Activated T-cell treated with anti-CD3 and anti-CD28 coated beads, Interleukin-2, amount 50 U/mL, for 4 hours (primary cell): ENCODE measurements at regions not wholly inside any gene's neighbourhood (a gene's known extent, or its start where the extent isn't known, plus 50 kb on each side); places are given as distances from the start of the nearest gene placed in this dataset.

Experiments used
- ATAC-seq, 2 donors: fragments of 200-7000 bp; cut with Tn5 transposase; one replicate each; pipeline ENCODE4 v1.10.0; 2021
- DNase-seq: peaks from one replicate; pipeline ENCODE4 v3.0.0-alpha.2; 2020
- H3K27me3 Mint-ChIP-seq: one replicate; pipeline ENCODE4 v1.8.0; 2021; ENCODE audit warnings: low read depth, mixed read lengths
- H3K36me3 Mint-ChIP-seq: one replicate; pipeline ENCODE4 v1.8.0; 2022; ENCODE audit warnings: mixed read lengths; ENCODE audit not compliant: insufficient read depth
- H3K4me1 Mint-ChIP-seq: one replicate; pipeline ENCODE4 v1.8.0; 2021; ENCODE audit warnings: low read depth, mixed read lengths
- H3K4me3 Mint-ChIP-seq: one replicate; pipeline ENCODE4 v1.8.0; 2021; ENCODE audit warnings: mild to moderate bottlenecking, moderate library complexity, mixed read lengths
- H3K9me3 Mint-ChIP-seq: one replicate; pipeline ENCODE4 v1.8.0; 2021; ENCODE audit warnings: mixed read lengths

- DNase-seq (no peak), ATAC-seq (no peak)
- Mint-ChIP-seq H3K27me3 (no peaks in the 10 kb centered on the region), H3K9me3 (peaks cover 6% of the 10 kb centered on the region), H3K36me3 (no peaks in the 10 kb centered on the region), H3K4me1 (no peaks in the 10 kb centered on the region), H3K4me3 (no peak overlapping the region)
Measured at GRCh38 chr4:63583007-63583406, 826.2 kb downstream of the TECRL start.

GRCh38 chr4:63580796-63581475 lies 828.3 kb downstream of the TECRL start:
- no peak overlapping the region for H3K4me3 Mint-ChIP-seq
- ATAC-seq, result no peak
- H3K36me3 Mint-ChIP-seq, result no peaks in the 10 kb centered on the region
- no peak for DNase-seq
- H3K9me3 Mint-ChIP-seq, result peaks cover 6% of the 10 kb centered on the region
- no peaks in the 10 kb centered on the region for H3K4me1 Mint-ChIP-seq
- no peaks in the 10 kb centered on the region for H3K27me3 Mint-ChIP-seq

- Mint-ChIP-seq H3K9me3 (peaks cover 11% of the 10 kb centered on the region), H3K4me1 (no peaks in the 10 kb centered on the region), H3K4me3 (no peak overlapping the region), H3K36me3 (no peaks in the 10 kb centered on the region), H3K27me3 (no peaks in the 10 kb centered on the region)
- DNase-seq, result no peak
- no peak for ATAC-seq
Measured at GRCh38 chr4:63578383-63578782, 830.9 kb downstream of the TECRL start.

- H3K27me3 Mint-ChIP-seq, result no peaks in the 10 kb centered on the region
- no peak overlapping the region for H3K4me3 Mint-ChIP-seq
- no peaks in the 10 kb centered on the region for H3K4me1 Mint-ChIP-seq
- peaks cover 10% of the 10 kb centered on the region for H3K9me3 Mint-ChIP-seq
- ATAC-seq, result no peak
- no peaks in the 10 kb centered on the region for H3K36me3 Mint-ChIP-seq
- no peak for DNase-seq
Measured at GRCh38 chr4:63566658-63567057, 842.6 kb downstream of the TECRL start.

- H3K9me3 Mint-ChIP-seq, result peaks cover 15% of the 10 kb centered on the region
- ATAC-seq (no peak), DNase-seq (no peak)
- H3K4me1 Mint-ChIP-seq, result no peaks in the 10 kb centered on the region
- H3K4me3 Mint-ChIP-seq, result no peak overlapping the region
- no peaks in the 10 kb centered on the region for H3K27me3 Mint-ChIP-seq
- H3K36me3 Mint-ChIP-seq, result no peaks in the 10 kb centered on the region
Measured at GRCh38 chr4:63563288-63564014, 845.8 kb downstream of the TECRL start.

GRCh38 chr4:63558709-63559108 lies 850.5 kb downstream of the TECRL start:
- Mint-ChIP-seq H3K4me3 (no peak overlapping the region), H3K4me1 (no peaks in the 10 kb centered on the region), H3K9me3 (peaks cover 14% of the 10 kb centered on the region), H3K36me3 (no peaks in the 10 kb centered on the region), H3K27me3 (no peaks in the 10 kb centered on the region)
- ATAC-seq (no peak), DNase-seq (no peak)

GRCh38 chr4:63556332-63556731 lies 852.9 kb downstream of the TECRL start:
- ATAC-seq (no peak), DNase-seq (no peak)
- H3K27me3 Mint-ChIP-seq, result no peaks in the 10 kb centered on the region
- peaks cover 20% of the 10 kb centered on the region for H3K9me3 Mint-ChIP-seq
- no peaks in the 10 kb centered on the region for H3K4me1 Mint-ChIP-seq
- no peak overlapping the region for H3K4me3 Mint-ChIP-seq
- no peaks in the 10 kb centered on the region for H3K36me3 Mint-ChIP-seq

- ATAC-seq, result no peak
- no peak overlapping the region for H3K4me3 Mint-ChIP-seq
- H3K27me3 Mint-ChIP-seq, result no peaks in the 10 kb centered on the region
- no peaks in the 10 kb centered on the region for H3K4me1 Mint-ChIP-seq
- H3K9me3 Mint-ChIP-seq, result peaks cover 12% of the 10 kb centered on the region
- no peak for DNase-seq
- no peaks in the 10 kb centered on the region for H3K36me3 Mint-ChIP-seq
Measured at GRCh38 chr4:63553123-63553522, 856.1 kb downstream of the TECRL start.

GRCh38 chr4:63541828-63542227 lies 867.4 kb downstream of the TECRL start:
- Mint-ChIP-seq H3K9me3 (peaks cover 25% of the 10 kb centered on the region), H3K27me3 (no peaks in the 10 kb centered on the region), H3K4me3 (no peak overlapping the region), H3K4me1 (no peaks in the 10 kb centered on the region), H3K36me3 (no peaks in the 10 kb centered on the region)
- no peak for DNase-seq
- no peak for ATAC-seq

- Mint-ChIP-seq H3K4me3 (no peak overlapping the region), H3K9me3 (peaks cover 4% of the 10 kb centered on the region), H3K4me1 (no peaks in the 10 kb centered on the region), H3K27me3 (no peaks in the 10 kb centered on the region), H3K36me3 (no peaks in the 10 kb centered on the region)
- no peak for ATAC-seq
- DNase-seq, result no peak
Measured at GRCh38 chr4:63529581-63530337, 879.5 kb downstream of the TECRL start.

- Mint-ChIP-seq H3K9me3 (peaks cover 4% of the 10 kb centered on the region), H3K4me1 (no peaks in the 10 kb centered on the region), H3K4me3 (no peak overlapping the region), H3K36me3 (no peaks in the 10 kb centered on the region), H3K27me3 (no peaks in the 10 kb centered on the region)
- ATAC-seq (no peak), DNase-seq (no peak)
Measured at GRCh38 chr4:63528256-63528991, 880.8 kb downstream of the TECRL start.

- Mint-ChIP-seq H3K27me3 (no peaks in the 10 kb centered on the region), H3K9me3 (peaks cover 10% of the 10 kb centered on the region), H3K4me1 (no peaks in the 10 kb centered on the region), H3K4me3 (no peak overlapping the region), H3K36me3 (no peaks in the 10 kb centered on the region)
- no peak for ATAC-seq
- DNase-seq, result no peak
Measured at GRCh38 chr4:63526251-63526650, 883.0 kb downstream of the TECRL start.

GRCh38 chr4:63524764-63525163 lies 884.5 kb downstream of the TECRL start:
- Mint-ChIP-seq H3K27me3 (no peaks in the 10 kb centered on the region), H3K9me3 (peaks cover 19% of the 10 kb centered on the region), H3K4me1 (no peaks in the 10 kb centered on the region), H3K36me3 (no peaks in the 10 kb centered on the region), H3K4me3 (no peak overlapping the region)
- no peak for DNase-seq
- no peak for ATAC-seq

- Mint-ChIP-seq H3K4me1 (no peaks in the 10 kb centered on the region), H3K27me3 (no peaks in the 10 kb centered on the region), H3K36me3 (no peaks in the 10 kb centered on the region), H3K9me3 (peaks cover 17% of the 10 kb centered on the region), H3K4me3 (no peak overlapping the region)
- no peak for DNase-seq
- no peak for ATAC-seq
Measured at GRCh38 chr4:63505714-63506460, 903.4 kb downstream of the TECRL start.
